PFSK-1 (cell line): ENCODE measurements at regions not wholly inside any gene's neighbourhood (a gene's known extent, or its start where the extent isn't known, plus 50 kb on each side); places are given as distances from the start of the nearest gene placed in this dataset.

Source experiments
- FOXP2 ChIP-seq: optimal IDR thresholded peaks from 2 replicates; pipeline ENCODE3; 2011; ENCODE audit warnings: borderline replicate concordance, control low read depth, inconsistent platforms; ENCODE audit not compliant: insufficient read depth; ENCODE audit errors: extremely low read length, extremely low read depth
- POLR2AphosphoS5 ChIP-seq: IDR thresholded peaks from 2 replicates; pipeline ENCODE4 v1.6.1; 2012; ENCODE audit warnings: low read depth, mild to moderate bottlenecking, control low read depth, low read length, moderate library complexity
- REST ChIP-seq, 2 experiments: IDR thresholded peaks; 2 replicates each; pipeline versions ENCODE4 v1.6.1 to v1.8.0; 2011 to 2012; ENCODE audit warnings: low read depth in 2 of 2, low read length in 2 of 2, control low read depth in 1 of 2, inconsistent platforms in 1 of 2, mild to moderate bottlenecking in 1 of 2, moderate library complexity in 1 of 2; ENCODE audit not compliant: insufficient read depth in 1 of 2
- SIN3A ChIP-seq: IDR thresholded peaks from 2 replicates; pipeline ENCODE4 v1.6.1; 2012; ENCODE audit warnings: mild to moderate bottlenecking, low read length, moderate library complexity, borderline replicate concordance; ENCODE audit not compliant: insufficient read depth
- TAF1 ChIP-seq: IDR thresholded peaks from 2 replicates; pipeline ENCODE4 v1.6.1; 2012; ENCODE audit warnings: low read length, control low read depth, borderline replicate concordance; ENCODE audit not compliant: insufficient read depth

- TF ChIP-seq TAF1 (no peak), POLR2AphosphoS5 (no peak), FOXP2 (no peak), REST (IDR thresholded peaks at IDR 0.05; ENCODE audit: insufficient read depth in 1 of 2, low read depth in 2 of 2, low read length in 2 of 2) (no peak), SIN3A (no peak)
Measured at GRCh38 chr12:92552412-92553108, 150.2 kb upstream of the PLEKHG7 start.

GRCh38 chr12:92551853-92552397, 150.9 kb upstream of the PLEKHG7 start:
- TF ChIP-seq SIN3A (no peak), FOXP2 (no peak), TAF1 (no peak), REST (IDR thresholded peaks at IDR 0.05; ENCODE audit: insufficient read depth in 1 of 2, low read depth in 2 of 2, low read length in 2 of 2) (no peak), POLR2AphosphoS5 (no peak)

- TF ChIP-seq SIN3A (no peak), TAF1 (no peak), FOXP2 (no peak), POLR2AphosphoS5 (no peak), REST (IDR thresholded peaks at IDR 0.05; ENCODE audit: insufficient read depth in 1 of 2, low read depth in 2 of 2, low read length in 2 of 2) (no peak)
Measured at GRCh38 chr12:92551210-92551609, 151.6 kb upstream of the PLEKHG7 start.

- TF ChIP-seq POLR2AphosphoS5 (no peak), REST (IDR thresholded peaks at IDR 0.05; ENCODE audit: insufficient read depth in 1 of 2, low read depth in 2 of 2, low read length in 2 of 2) (no peak)
Measured at GRCh38 chr12:92550661-92551060, 152.1 kb upstream of the PLEKHG7 start.

GRCh38 chr12:92550254-92550653, 152.5 kb upstream of the PLEKHG7 start:
- TF ChIP-seq POLR2AphosphoS5 (no peak), FOXP2 (no peak), REST (IDR thresholded peaks at IDR 0.05; ENCODE audit: insufficient read depth in 1 of 2, low read depth in 2 of 2, low read length in 2 of 2) (no peak), TAF1 (no peak), SIN3A (no peak)
